Skeletal muscle tissue (tissue), 3 donors: ENCODE measurements at regions not wholly inside any gene's neighbourhood (a gene's known extent, or its start where the extent isn't known, plus 50 kb on each side); places are given as distances from the start of the nearest gene placed in this dataset.
A peak's percentile ranks its signal among the peaks of the same experiment; 100 is the strongest.

Experiments
- H3K27ac ChIP-seq: one replicate; pipeline ENCODE4 v1.7.0; 2013; ENCODE audit warnings: mild to moderate bottlenecking, low read depth, low read length, inconsistent platforms
- H3K27me3 ChIP-seq, 3 donors: one replicate each; pipeline ENCODE4 v1.7.0; 2013; ENCODE audit warnings: low read length in 3 of 3; ENCODE audit not compliant: control insufficient read depth in 3 of 3, insufficient read depth in 3 of 3
- H3K36me3 ChIP-seq, 3 donors: one replicate each; pipeline ENCODE4 v1.7.0; 2013; ENCODE audit warnings: low read length in 3 of 3; ENCODE audit not compliant: control insufficient read depth in 3 of 3, insufficient read depth in 3 of 3
- H3K4me1 ChIP-seq, 3 donors: one replicate each; pipeline ENCODE4 v1.7.0; 2013; ENCODE audit warnings: low read length in 3 of 3, mild to moderate bottlenecking in 3 of 3; ENCODE audit not compliant: control insufficient read depth in 3 of 3, insufficient read depth in 3 of 3
- H3K4me3 ChIP-seq, 3 donors: one replicate each; pipeline ENCODE4 v1.7.0; 2013; ENCODE audit warnings: low read length in 3 of 3
- H3K9ac ChIP-seq, 3 donors: one replicate each; pipeline ENCODE4 v1.7.0; 2013; ENCODE audit warnings: low read length in 3 of 3, mild to moderate bottlenecking in 3 of 3, moderate library complexity in 2 of 3, low read depth in 1 of 3
- H3K9me3 ChIP-seq, 3 donors: one replicate each; pipeline ENCODE4 v1.7.0; 2013; ENCODE audit warnings: low read length in 3 of 3; ENCODE audit not compliant: control insufficient read depth in 3 of 3
- donor health status: Osteomylitis.

- Histone ChIP-seq H3K27ac (no peak overlapping the region), H3K9me3 (no peaks in the 10 kb centered on the region), H3K27me3 (no peaks in the 10 kb centered on the region), H3K9ac (no peak overlapping the region), H3K36me3 (no peaks in the 10 kb centered on the region), H3K4me1 (no peaks in the 10 kb centered on the region), H3K4me3 (no peak overlapping the region)
Measured at GRCh38 chr3:106333911-106334618, 465.3 kb upstream of the CBLB start.

GRCh38 chr3:106336619-106337018, 467.8 kb upstream of the CBLB start:
- no peak overlapping the region for H3K4me3 ChIP-seq
- peaks cover 0 to 3% (median 0%) of the 10 kb centered on the region in 3 donors for H3K4me1 ChIP-seq
- H3K27me3 ChIP-seq, result no peaks in the 10 kb centered on the region
- no peaks in the 10 kb centered on the region for H3K9me3 ChIP-seq
- H3K27ac ChIP-seq, result no peak overlapping the region
- no peaks in the 10 kb centered on the region for H3K36me3 ChIP-seq
- no peak overlapping the region for H3K9ac ChIP-seq

- Histone ChIP-seq H3K36me3 (no peaks in the 10 kb centered on the region), H3K27me3 (no peaks in the 10 kb centered on the region), H3K9me3 (no peaks in the 10 kb centered on the region), H3K4me3 (no peak overlapping the region), H3K27ac (no peak overlapping the region), H3K9ac (no peak overlapping the region), H3K4me1 (peaks cover under 1 to 5% (median 3%) of the 10 kb centered on the region in 3 donors)
Measured at GRCh38 chr3:106337116-106337515, 468.3 kb upstream of the CBLB start.

- Histone ChIP-seq H3K9me3 (no peaks in the 10 kb centered on the region), H3K9ac (no peak overlapping the region), H3K27ac (no peak overlapping the region)
Measured at GRCh38 chr3:106338582-106339214, 469.9 kb upstream of the CBLB start.

GRCh38 chr3:106339551-106339950, 470.7 kb upstream of the CBLB start:
- H3K36me3 ChIP-seq, result no peaks in the 10 kb centered on the region
- peaks cover 5 to 10% (median 9%) of the 10 kb centered on the region in 3 donors for H3K4me1 ChIP-seq
- H3K4me3 ChIP-seq, result no peak overlapping the region
- no peak overlapping the region for H3K9ac ChIP-seq
- no peaks in the 10 kb centered on the region for H3K27me3 ChIP-seq
- H3K9me3 ChIP-seq, result no peaks in the 10 kb centered on the region
- H3K27ac ChIP-seq, result no peak overlapping the region

More at GRCh38 chr3:106338582-106339214, 469.9 kb upstream of the CBLB start:
- Histone ChIP-seq H3K4me1 (peaks cover 5 to 10% (median 9%) of the 10 kb centered on the region in 3 donors), H3K36me3 (no peaks in the 10 kb centered on the region), H3K27me3 (no peaks in the 10 kb centered on the region), H3K4me3 (no peak overlapping the region)

GRCh38 chr3:106341087-106341486, 472.3 kb upstream of the CBLB start:
- Histone ChIP-seq H3K27me3 (no peaks in the 10 kb centered on the region), H3K27ac (peak overlapping the region; percentile 52), H3K9me3 (no peaks in the 10 kb centered on the region), H3K4me1 (peaks cover 5 to 13% (median 9%) of the 10 kb centered on the region in 3 donors), H3K36me3 (no peaks in the 10 kb centered on the region), H3K9ac (peak overlapping the region; percentile 47 to 52 (median 51)), H3K4me3 (peak overlapping the region in 2 of 3 donors; percentile 23 to 59)

GRCh38 chr3:106341586-106342162, 472.9 kb upstream of the CBLB start:
- H3K27me3 ChIP-seq, result no peaks in the 10 kb centered on the region
- H3K4me3 ChIP-seq, result no peak overlapping the region
- H3K27ac ChIP-seq, result peak overlapping the region; percentile 44
- no peaks in the 10 kb centered on the region for H3K9me3 ChIP-seq
- H3K4me1 ChIP-seq, result peaks cover 5 to 13% (median 9%) of the 10 kb centered on the region in 3 donors
- H3K36me3 ChIP-seq, result no peaks in the 10 kb centered on the region
- H3K9ac ChIP-seq, result peak overlapping the region in 1 of 3 donors; percentile 47

- Histone ChIP-seq H3K36me3 (no peaks in the 10 kb centered on the region), H3K9ac (no peak overlapping the region), H3K27me3 (no peaks in the 10 kb centered on the region), H3K27ac (peak overlapping the region; percentile 44), H3K4me1 (peaks cover 5 to 14% (median 13%) of the 10 kb centered on the region in 3 donors), H3K4me3 (no peak overlapping the region), H3K9me3 (no peaks in the 10 kb centered on the region)
Measured at GRCh38 chr3:106342386-106342785, 473.6 kb upstream of the CBLB start.

GRCh38 chr3:106343811-106344210, 475.0 kb upstream of the CBLB start:
- H3K36me3 ChIP-seq, result no peaks in the 10 kb centered on the region
- no peak overlapping the region for H3K9ac ChIP-seq
- H3K9me3 ChIP-seq, result no peaks in the 10 kb centered on the region
- H3K4me1 ChIP-seq, result peaks cover 9 to 19% (median 15%) of the 10 kb centered on the region in 3 donors
- no peak overlapping the region for H3K27ac ChIP-seq
- no peak overlapping the region for H3K4me3 ChIP-seq
- H3K27me3 ChIP-seq, result no peaks in the 10 kb centered on the region
